HG02943 (cell line): ENCODE measurements at regions not wholly inside any gene's neighbourhood (a gene's known extent, or its start where the extent isn't known, plus 50 kb on each side); places are given as distances from the start of the nearest gene placed in this dataset.
"Not testable (repeated sequence)": the region's sequence is repeated elsewhere in the genome, so short reads cannot be mapped to it uniquely, and the experiment has no call there.

Source experiments
- ATAC-seq: cut with Tn5 transposase; IDR thresholded peaks from one replicate; pipeline ENCODE4 v1.9.1; 2021; ENCODE audit warnings: mild to moderate bottlenecking, low read depth, moderate library complexity; ENCODE audit not compliant: unreplicated experiment

DNA sequence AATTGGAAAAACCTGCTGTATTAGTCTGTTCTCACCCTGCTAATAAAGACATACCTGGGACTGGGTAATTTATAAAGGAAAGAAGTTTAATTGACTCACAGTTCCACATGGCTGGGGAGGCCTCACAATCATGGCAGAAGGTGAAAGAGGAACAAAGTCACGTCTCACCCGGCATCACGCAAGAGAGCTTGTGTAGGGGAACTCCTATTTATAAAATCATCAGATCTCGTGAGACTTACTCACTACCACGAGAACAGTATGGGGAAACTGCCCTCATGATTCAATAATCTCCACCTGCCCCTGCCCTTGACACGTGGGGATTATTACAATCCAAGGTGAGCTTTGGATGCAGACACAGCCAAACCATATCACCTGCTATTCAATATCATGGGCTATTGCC, 799.1 kb upstream of the HTR2C start:
- not testable (repeated sequence) for ATAC-seq

DNA sequence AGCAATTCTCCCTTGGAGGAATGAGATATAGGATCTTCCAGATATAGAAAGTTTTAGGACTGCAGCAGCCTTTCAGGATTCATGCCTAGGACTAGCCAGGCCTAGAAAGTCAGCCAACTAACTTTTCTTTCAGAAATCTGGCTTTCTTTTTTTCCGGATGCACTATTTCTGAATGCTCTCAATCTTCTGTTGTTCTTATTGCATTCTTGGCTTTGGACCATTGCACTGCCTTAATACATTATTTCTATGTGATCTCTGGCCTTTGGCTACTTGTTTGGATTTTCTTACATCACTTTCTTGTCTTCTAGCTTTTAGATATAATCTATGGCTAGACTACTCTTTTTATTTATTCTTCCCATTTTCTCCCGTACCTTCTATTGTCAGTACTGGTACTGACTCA, 813.1 kb upstream of the HTR2C start:
- no peak for ATAC-seq

DNA sequence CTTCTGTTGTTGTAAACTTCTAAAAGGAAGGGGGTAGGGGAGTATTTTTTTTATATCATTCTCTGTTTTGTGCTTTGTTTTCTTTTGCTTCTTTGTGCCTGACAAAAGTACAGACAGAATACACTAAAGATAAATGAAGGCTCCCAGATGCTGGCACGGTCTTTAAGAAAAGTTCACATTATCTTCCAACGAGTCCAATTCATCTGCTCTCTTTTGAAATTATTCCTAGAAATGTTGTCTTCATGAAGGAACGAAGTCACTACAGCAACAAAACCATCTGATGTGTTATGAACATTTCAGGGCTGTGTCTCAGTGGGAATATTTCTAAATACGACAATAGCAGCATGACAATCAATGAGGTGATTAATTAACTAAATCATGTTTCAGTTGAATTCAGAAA, 813.8 kb upstream of the HTR2C start:
- ATAC-seq: no peak

DNA sequence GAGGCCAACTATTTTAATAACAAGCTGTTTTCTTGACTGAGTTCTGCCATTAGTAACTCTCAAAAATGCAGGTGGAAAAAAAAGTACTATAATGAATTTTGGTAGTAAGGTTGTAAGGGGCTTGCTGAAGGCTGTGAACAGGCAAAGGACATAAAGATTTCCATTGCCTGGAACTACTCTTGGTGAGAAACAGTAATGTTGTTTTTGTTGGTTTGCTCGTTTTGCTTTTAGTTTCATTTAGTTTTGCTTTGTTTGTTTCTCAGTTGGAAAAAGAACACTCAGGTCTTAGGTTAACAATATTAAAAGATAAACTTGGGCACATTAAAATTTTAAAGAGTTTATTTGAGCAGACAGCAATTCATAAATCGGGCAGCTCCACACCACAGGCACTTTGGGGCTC, 824.5 kb upstream of the HTR2C start:
- ATAC-seq: no peak

DNA sequence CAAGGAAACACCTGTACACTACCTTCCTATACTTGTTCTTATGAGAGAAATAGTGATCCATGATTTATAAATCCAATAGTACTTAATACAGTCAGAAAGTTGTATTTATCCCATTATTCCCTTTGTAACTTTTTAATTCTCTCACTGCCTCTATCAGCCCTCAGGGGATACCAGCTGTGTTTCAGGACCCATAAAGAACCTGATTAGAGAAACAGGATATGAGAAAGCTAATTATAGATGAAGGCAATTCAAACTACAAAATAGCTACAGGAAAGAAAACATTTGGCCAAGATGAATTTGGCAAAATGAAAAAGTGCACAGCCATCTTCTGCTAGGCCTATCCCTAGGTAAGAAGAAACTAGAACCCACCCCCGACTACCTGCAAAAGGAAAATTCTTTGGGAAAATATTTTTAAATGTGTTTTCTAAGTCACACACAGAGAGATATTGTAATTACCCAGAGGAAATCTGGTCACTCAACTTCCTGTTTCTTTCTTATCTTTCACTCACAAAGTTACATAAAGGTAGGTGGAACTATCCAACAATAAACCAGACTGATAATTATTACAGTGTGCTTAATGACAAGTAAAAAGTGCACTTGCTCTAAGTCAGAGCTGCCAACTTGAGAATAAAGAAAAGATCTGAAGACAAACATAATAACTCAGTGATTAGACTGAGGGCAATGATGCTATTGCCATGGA, 836.5 kb upstream of the HTR2C start:
- no peak for ATAC-seq

DNA sequence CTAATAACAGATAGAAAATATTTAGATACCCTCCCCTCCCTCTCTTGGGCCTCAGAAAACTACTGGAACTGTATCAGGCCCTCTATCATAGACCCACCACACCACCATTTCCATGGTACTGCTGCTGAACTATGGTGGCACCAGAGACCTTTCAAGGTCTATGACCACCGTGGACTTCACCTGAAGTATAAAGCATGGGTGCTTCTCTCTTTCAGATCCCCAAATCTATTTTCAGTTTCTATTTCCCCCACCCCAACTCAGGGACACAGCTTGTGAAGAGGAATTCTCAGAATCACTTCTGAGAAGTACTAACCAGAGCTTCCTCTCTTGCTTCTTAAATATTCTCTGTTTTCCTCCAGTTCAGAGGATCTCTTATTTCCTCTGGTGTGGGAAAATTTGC, 840.8 kb upstream of the HTR2C start:
- ATAC-seq: peak; percentile 57

DNA sequence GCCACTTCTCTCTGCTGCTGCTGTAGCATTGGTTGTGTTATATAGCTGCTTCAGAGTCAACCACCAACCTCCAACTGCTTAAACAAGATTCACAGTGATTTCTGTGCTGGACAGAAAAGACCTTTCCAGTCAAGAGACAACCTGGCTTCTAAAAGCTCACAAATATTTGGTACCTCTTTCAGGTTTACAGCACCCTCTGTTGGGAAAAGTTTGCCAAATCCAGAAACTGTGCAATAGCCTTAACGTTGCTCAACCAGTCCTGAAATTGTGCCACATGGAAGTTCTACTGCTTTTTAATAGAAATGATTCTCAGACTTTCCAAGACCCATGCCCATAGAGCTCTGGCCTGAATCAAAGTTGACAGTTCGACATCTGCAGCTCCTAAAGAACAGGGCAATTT, 842.1 kb upstream of the HTR2C start:
- ATAC-seq: no peak

DNA sequence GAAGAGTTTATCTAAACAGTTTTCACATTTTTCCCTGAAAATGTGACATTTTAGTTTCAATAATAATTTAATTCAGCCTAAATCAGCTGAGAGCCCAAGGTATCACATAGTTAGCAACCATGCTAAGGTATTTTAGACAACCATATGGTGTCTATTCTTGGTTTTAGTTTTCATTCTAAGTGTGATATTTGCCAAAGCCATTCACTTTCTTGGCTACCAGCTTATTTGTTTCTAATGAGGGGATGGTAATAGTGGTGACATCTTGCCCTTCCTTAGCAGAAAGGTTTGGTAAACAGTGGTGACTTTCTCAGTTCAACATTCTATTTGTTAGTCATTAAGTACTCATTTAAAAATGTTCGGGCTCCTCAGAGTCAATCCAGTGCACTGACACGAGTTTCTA, 854.9 kb upstream of the HTR2C start:
- no peak for ATAC-seq

DNA sequence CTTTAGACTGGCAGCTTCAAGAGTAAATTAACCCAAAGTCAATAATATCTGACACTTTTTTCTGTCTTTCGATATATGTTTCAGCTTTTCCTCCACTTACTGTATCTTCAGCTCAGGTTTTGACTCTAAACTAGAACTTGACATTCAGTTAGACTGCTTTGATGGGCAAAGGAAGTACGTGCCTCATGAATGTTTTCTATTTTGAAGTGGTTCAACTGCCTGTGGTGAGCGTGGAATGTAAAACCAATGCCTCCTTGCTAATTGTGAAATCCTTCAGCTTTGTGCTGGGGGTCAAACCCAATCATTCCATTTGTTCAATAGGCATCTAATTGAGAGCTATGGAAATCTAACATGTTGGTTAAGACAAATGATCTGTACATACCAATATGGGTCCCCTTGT, 857.0 kb upstream of the HTR2C start:
- no peak for ATAC-seq

DNA sequence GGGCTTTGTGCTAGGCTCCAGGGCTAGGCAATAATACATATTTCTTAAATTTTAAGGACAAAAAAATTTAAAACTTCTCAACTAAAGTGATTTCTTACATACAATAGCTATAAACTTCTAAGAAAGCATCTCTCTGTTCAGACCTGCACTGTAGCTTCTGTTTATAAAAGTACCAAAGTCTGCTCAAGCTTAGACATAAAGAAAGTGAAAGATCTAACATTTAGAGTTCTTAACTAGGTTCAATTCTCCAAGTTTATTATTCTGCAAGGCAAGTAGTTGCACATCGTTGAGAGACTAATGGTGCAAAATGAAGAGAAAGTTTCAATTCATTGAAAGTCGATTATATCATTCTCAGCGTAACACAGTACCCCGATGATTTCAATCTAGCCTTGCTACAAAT, 857.4 kb upstream of the HTR2C start:
- ATAC-seq: no peak

DNA sequence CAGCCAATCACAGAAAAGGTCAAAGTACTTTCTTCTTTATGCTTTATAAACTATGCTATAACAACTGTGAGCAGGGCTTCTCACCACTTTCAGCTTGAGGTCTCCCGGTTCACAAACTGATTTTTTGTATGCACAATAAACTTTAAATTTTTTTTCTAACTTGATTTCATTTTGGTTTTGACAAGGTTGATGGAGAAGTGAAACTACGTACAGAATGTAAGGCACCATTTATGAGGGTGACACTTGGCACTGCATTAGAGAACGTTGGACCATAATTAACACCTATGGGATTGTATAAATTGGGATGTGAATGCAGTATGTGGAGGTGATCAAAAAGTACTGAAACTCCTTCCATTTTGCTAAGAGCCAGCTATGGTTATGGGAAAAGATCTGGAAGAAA, 857.9 kb upstream of the HTR2C start:
- no peak for ATAC-seq

DNA sequence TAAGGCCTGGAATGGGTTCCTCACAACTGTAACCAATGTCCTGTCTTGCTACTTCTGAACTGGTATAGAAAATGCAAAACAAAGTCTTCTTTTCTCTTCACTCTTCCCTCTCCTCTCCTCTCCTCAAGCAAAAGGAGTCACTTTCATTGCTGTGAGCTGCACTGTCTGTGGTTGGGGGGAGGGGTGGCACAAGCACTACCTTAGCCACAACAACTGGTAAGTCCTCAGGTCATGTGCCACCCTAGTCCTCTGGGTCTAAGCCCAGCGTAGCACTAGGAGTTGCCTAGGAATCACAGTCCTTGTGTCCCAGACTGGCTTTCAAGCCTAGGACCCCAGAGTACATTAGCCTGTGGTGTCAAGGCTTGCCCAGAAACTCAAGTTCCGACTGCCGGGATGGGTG, 859.3 kb upstream of the AMOT start:
- ATAC-seq: no peak

DNA sequence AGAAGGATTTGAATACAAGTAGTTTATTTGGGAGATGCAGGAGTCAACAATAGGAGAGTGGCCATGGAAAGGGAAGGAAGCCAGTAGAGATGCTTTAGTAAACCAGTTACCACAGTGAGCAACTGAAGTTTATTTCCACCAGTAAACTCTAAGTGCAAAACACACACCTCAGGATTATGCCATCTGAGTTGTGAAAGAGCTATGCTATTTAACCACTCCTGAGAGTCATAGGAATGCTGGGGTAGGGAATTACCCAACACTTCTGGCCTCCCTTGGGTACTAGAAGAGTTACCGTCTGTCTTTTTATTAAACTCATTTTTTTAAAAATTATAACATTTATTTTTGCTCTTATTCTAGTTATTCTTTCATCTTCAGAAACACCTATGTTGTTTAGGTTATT, 834.6 kb upstream of the AMOT start:
- ATAC-seq: no peak

DNA sequence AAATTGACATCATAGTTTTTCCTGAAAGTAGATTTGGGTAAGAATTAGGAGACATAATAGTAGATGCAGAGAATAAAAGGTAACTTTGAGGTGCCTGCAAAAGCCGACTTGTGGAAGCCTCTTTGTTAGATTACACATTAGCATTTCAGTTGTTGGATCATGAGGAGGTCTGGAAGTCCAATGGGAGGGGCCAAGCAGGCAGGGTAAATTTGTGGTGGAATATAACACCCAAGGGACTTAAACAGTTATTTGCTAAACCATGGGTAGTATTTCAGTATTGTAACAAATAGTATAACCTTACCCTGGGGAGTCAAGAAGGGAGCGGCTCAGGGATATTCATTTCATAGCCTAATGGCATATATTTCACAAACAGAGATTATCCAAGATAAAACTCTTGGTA, 810.7 kb upstream of the AMOT start:
- ATAC-seq: no peak

DNA sequence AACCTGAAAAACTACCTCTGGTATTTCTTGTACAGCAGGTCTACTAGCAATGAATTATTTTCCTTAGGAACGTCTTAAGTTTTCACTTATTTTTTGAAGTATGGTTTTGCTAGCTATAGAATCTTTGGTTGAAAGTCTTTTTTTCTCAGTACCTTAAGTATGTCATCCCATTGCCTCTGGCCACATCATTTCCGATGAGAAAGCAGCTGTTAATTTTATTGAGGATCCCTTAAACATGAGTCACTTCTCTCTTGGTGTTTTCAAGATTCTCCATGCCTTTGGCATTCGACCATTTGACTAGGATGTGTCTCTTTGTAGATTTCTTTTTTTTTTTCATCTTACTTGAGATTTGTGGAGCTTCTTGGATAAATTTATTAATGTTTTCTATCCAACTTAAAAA, 803.8 kb upstream of the AMOT start:
- no peak for ATAC-seq

DNA sequence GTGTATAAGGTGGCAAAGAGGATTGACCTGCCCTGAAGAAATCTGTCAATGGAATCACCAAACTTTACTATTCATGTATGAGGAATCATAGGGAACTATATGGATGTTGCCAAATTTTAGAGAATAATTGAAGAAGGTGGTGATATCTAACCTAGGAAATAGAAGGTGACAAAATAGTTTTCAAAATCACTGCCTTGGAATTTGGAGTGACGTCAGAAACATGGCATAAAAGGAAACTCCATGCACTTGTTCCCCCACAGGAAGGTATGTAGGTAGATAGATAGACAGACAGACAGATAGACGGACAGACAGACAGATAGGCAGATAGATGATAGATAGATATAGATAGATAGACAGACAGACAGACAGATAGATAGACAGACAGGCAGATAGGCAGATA, 793.9 kb upstream of the AMOT start:
- ATAC-seq: no peak

DNA sequence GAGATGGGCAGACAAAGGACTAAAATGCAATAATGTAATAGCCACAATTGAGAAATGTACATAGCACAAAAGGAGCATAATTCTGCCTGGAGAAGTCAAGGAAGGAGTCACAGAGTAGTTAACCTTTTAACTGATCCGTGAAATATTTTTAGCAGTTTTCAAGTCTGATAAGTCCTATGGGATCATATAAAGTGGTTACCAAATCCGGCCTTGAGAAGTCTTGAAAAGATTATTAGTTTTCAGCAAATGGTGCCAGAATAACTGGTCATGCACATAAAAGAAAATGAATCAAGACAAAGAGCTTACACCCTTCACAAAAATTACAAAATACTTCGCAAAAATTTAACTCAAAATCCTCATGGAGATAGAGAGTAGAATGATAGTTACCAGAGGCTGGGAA, 788.7 kb upstream of the AMOT start:
- ATAC-seq: no peak

DNA sequence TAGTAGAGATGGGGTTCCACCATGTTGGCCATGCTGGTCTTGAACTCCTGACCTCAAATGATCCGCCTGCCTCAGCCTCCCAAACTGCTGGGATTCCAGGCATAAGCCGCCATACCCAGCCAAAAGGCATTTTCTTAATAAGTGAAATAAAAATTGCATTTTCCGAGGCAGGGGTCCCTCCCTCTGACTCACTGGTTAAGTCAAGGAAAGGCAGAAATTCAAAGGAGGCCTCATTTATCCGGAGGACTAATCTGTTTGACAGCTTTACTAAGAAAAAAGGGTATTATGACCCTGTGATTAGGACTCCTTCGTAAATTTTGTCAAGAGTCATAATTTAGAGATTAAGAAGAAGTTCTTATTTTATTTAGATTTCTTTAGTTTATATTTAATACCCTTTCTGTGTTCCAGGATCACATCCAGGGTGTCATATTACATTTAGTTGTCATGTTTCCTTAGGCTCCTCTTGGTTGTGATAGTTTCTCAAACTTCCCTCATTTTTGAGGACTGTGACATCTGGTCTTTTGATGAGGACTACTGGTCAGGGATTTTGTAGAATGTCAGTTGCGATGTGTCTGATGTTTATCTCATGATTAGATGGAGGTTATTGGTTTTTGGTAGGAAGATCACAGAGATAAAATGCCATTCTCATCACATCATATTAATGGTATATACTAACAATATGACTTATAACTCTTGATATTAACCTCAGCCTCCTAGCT, 753.7 kb upstream of the AMOT start:
- no peak for ATAC-seq

DNA sequence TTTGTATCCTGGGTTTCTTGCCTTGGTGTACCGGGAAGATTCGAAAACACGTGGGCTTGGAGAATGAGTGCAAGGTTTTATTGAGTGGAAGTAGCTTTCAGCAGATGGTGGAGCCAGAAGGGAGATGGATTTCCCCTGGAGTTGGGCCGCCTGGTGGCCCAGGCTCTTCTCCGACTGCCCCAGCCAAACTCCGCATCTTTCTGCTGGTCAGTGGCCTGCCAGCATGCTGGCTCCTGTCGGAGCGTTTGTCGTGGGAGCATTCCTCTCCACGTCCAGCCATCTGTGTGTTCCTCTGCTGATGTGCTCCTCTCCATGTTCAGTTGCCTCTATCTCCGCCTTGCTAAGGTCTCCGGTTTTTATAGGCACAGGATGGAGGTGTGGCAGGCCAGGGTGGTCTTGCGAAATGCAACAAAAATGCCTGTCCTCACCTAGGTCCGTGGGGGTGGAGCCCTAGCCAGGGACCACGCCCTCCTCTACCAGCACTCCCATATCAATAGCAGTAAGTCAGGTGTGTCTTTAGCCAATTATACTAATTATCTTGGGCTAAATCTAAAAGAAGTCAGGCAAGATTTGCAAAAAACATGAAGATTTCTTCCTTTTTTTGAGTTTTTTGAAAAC, 745.8 kb upstream of the AMOT start:
- no peak for ATAC-seq

DNA sequence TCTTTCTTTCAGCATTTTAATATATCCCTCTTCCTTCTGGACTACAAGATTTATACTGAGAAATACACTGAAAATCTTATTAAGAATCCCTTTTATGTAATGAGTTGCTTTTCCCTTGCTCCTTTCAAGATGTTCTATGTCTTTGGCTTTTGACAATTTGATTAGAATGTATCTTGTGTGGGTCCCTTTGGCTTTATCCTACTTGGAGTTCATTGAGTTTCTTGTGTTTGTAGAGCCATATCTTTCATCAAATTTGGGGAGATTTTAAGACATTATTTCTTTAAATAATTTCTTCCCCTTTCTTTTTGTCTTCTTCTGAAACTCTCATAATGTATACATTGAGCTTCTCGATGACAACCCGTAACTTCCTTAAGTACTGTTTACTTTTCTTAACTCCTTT, 739.9 kb upstream of the AMOT start:
- no peak for ATAC-seq

DNA sequence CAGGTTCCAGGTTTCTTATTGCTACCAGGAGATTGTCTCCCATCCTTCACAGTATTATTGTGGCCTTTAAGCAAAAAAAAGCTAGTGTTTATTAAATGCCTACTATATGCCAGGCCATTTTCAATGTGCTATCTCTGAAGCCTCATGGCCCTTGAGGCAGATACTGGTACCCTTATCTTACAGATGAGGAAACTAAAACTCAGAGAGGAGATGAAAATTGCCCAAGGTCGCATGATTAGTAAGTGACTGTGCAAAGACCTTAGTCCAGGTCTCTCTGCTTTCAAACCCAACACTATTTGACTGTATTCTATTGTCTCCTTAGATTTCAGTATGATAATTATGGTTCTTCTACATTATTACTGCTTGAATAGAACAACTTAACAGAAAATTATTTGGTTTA, 717.9 kb upstream of the AMOT start:
- no peak for ATAC-seq

DNA sequence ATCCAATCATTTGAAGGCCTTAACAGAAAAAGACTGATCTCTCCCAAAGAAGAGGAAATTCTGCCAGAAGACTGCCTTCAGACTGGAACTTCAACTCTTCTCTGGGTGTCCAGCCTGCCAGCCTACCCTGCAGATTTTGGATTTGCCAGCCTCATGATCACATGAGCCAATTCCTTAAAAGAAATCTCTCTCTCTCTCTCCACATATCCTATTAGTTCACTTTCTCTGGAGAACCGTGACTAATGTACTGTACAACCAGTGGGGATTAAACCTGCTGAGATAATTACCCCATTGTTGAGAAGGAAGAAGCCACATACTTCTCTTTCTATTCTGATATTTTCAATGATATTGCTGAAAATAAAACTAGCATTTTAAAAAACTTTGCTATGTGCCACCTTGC, 711.3 kb upstream of the AMOT start:
- ATAC-seq: no peak
